ENCODE measurements at regions not wholly inside any gene's neighbourhood (a gene's known extent, or its start where the extent isn't known, plus 50 kb on each side); places are given as distances from the start of the nearest gene placed in this dataset.
"Not testable (repeated sequence)": the region's sequence is repeated elsewhere in the genome, so short reads cannot be mapped to it uniquely, and the experiment has no call there.

DNA sequence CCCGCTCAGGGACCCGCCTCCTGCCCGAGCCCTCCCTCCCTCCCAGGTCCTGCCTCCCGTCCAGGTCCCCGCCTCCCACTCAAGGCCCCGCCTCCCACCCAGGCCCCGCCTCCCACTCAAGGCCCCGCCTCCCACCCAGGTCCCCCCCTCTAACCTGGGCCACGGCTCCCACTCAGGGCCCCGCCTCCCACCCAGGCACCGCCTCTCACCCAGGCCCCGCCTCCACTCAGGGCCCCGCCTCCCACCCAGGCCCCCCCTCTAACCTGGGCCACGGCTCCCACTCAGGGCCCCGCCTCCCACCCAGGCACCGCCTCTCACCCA, 103.5 kb downstream of the FAM53A start:
- TF ChIP-seq BDP1 (IDR thresholded peaks at IDR 0.05; ENCODE audit: insufficient read depth, insufficient read length); HDGF (IDR thresholded peaks at IDR 0.05); ZNF445 (CRISPR knock-in tag; IDR thresholded peaks at IDR 0.05; ENCODE audit: low read depth); HMG20B (CRISPR knock-in tag; IDR thresholded peaks at IDR 0.05); ZNF124 (CRISPR knock-in tag; IDR thresholded peaks at IDR 0.05): not testable (repeated sequence)
- TF ChIP-seq, protein P1, sequence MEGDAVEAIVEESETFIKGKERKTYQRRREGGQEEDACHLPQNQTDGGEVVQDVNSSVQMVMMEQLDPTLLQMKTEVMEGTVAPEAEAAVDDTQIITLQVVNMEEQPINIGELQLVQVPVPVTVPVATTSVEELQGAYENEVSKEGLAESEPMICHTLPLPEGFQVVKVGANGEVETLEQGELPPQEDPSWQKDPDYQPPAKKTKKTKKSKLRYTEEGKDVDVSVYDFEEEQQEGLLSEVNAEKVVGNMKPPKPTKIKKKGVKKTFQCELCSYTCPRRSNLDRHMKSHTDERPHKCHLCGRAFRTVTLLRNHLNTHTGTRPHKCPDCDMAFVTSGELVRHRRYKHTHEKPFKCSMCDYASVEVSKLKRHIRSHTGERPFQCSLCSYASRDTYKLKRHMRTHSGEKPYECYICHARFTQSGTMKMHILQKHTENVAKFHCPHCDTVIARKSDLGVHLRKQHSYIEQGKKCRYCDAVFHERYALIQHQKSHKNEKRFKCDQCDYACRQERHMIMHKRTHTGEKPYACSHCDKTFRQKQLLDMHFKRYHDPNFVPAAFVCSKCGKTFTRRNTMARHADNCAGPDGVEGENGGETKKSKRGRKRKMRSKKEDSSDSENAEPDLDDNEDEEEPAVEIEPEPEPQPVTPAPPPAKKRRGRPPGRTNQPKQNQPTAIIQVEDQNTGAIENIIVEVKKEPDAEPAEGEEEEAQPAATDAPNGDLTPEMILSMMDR (IDR thresholded peaks at IDR 0.05 in 2 of 3, conservative IDR thresholded peaks at IDR 0.05 in 1 of 3; ENCODE audit: insufficient read depth in 2 of 3, low read depth in 1 of 3, low read length in 3 of 3) = not testable (repeated sequence)
- TF ChIP-seq, protein P2, sequence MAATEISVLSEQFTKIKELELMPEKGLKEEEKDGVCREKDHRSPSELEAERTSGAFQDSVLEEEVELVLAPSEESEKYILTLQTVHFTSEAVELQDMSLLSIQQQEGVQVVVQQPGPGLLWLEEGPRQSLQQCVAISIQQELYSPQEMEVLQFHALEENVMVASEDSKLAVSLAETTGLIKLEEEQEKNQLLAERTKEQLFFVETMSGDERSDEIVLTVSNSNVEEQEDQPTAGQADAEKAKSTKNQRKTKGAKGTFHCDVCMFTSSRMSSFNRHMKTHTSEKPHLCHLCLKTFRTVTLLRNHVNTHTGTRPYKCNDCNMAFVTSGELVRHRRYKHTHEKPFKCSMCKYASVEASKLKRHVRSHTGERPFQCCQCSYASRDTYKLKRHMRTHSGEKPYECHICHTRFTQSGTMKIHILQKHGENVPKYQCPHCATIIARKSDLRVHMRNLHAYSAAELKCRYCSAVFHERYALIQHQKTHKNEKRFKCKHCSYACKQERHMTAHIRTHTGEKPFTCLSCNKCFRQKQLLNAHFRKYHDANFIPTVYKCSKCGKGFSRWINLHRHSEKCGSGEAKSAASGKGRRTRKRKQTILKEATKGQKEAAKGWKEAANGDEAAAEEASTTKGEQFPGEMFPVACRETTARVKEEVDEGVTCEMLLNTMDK (IDR thresholded peaks at IDR 0.05; ENCODE audit: borderline replicate concordance, insufficient read depth, low read depth, low read length, poor library complexity, severe bottlenecking) = not testable (repeated sequence)

Data from K562 (cell line).